Fibroblast of lung (primary cell): ENCODE measurements at regions not wholly inside any gene's neighbourhood (a gene's known extent, or its start where the extent isn't known, plus 50 kb on each side); places are given as distances from the start of the nearest gene placed in this dataset.

Experiments
- DNase-seq, 2 donors: peaks; one replicate each; pipeline versions ENCODE4 v3.0.0 to v3.0.0-alpha.2; 2010; ENCODE audit warnings: low read depth in 2 of 2
- H2AFZ ChIP-seq: 2 replicates; pipeline ENCODE4 v1.5.1; 2012; ENCODE audit warnings: low read length, control low read depth, inconsistent platforms
- H3K27ac ChIP-seq: 2 replicates; pipeline ENCODE4 v1.5.1; 2011; ENCODE audit warnings: low read length, control low read depth; ENCODE audit not compliant: insufficient read depth
- H3K27me3 ChIP-seq: 2 replicates; pipeline ENCODE4 v1.5.1; 2011; ENCODE audit warnings: mild to moderate bottlenecking, low read length; ENCODE audit not compliant: control insufficient read depth, insufficient read depth
- H3K36me3 ChIP-seq: 2 replicates; pipeline ENCODE4 v1.5.1; 2011; ENCODE audit warnings: low read length; ENCODE audit not compliant: control insufficient read depth, insufficient read depth
- H3K4me1 ChIP-seq: 2 replicates; pipeline ENCODE4 v1.5.1; 2011; ENCODE audit warnings: low read length; ENCODE audit not compliant: control insufficient read depth, insufficient read depth; ENCODE audit errors: extremely low read depth
- H3K4me2 ChIP-seq: 2 replicates; pipeline ENCODE4 v1.5.1; 2011; ENCODE audit warnings: low read length, control low read depth; ENCODE audit not compliant: insufficient read depth; ENCODE audit errors: extremely low read depth
- H3K4me3 ChIP-seq, 4 experiments: fragments of 200-600 bp in 1 of 4; sonication (generic) in 1 of 4; replicated peaks in 1 of 4; 2 replicates each; pipeline ENCODE4 v1.5.1; 2011 to 2016; ENCODE audit warnings: low read length in 4 of 4, low read depth in 3 of 4, mild to moderate bottlenecking in 3 of 4, control low read depth in 2 of 4, inconsistent platforms in 1 of 4, mixed read lengths in 1 of 4; ENCODE audit not compliant: insufficient read depth in 1 of 4; ENCODE audit errors: control extremely low read depth in 1 of 4
- H3K79me2 ChIP-seq: 2 replicates; pipeline ENCODE4 v1.5.1; 2012; ENCODE audit warnings: mild to moderate bottlenecking, low read length, inconsistent platforms; ENCODE audit not compliant: control insufficient read depth, insufficient read depth
- H3K9ac ChIP-seq: 2 replicates; pipeline ENCODE4 v1.5.1; 2011; ENCODE audit warnings: mild to moderate bottlenecking, low read length, control low read depth; ENCODE audit not compliant: insufficient read depth
- H3K9me3 ChIP-seq: 2 replicates; pipeline ENCODE4 v1.5.1; 2012; ENCODE audit warnings: low read depth, low read length; ENCODE audit not compliant: control insufficient read depth, insufficient read depth
- H4K20me1 ChIP-seq: 2 replicates; pipeline ENCODE4 v1.5.1; 2011; ENCODE audit warnings: low read length; ENCODE audit not compliant: control insufficient read depth, insufficient read depth; ENCODE audit errors: extremely low read depth
- EZH2 ChIP-seq: IDR thresholded peaks from 2 replicates; pipeline ENCODE4 v1.5.1; 2012; ENCODE audit warnings: low read length, control low read depth, mild to moderate bottlenecking; ENCODE audit errors: missing control alignments
- TF ChIP-seq, protein P1 (sequence below), 2 donors: IDR thresholded peaks in 1 of 2; conservative IDR thresholded peaks in 1 of 2; 1 replicate in 1 of 2; 2 replicates in 1 of 2; pipeline ENCODE4 v1.5.1; 2011 to 2012; ENCODE audit warnings: low read length in 2 of 2, control low read depth in 1 of 2, inconsistent platforms in 1 of 2, low read depth in 1 of 2, mild to moderate bottlenecking in 1 of 2

DNA sequence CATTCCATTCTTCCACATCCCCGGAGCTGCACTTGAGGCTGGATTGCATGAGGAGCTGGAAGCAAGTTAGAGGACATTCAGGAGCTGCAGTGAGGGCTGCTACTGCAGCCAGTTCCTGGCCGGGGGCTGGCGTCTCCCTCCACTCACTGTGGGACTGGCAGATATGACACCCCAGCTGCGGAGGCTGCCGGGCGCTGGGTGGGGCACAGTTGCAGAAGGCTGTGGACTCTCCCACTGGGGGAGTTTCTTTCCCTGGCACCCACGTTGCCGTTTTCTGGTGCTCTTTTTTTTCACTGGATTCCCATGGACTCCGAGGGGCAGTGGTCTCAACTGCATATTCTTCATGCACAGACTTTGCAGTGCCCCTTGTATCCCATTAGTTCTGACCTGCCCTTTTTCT lies 351.1 kb upstream of the AJAP1 start:
- Histone ChIP-seq H3K79me2 (no peaks in the 10 kb centered on the region), H4K20me1 (no peaks in the 10 kb centered on the region), H3K4me3 (no peak overlapping the region), H3K36me3 (no peaks in the 10 kb centered on the region), H3K9ac (no peak overlapping the region), H3K27ac (no peak overlapping the region), H3K4me2 (no peak overlapping the region), H3K9me3 (no peaks in the 10 kb centered on the region), H3K4me1 (no peaks in the 10 kb centered on the region), H3K27me3 (no peaks in the 10 kb centered on the region), H2AFZ (no peak overlapping the region)
- DNase-seq = no peak
- no peak for TF ChIP-seq EZH2
- TF ChIP-seq, protein P1, sequence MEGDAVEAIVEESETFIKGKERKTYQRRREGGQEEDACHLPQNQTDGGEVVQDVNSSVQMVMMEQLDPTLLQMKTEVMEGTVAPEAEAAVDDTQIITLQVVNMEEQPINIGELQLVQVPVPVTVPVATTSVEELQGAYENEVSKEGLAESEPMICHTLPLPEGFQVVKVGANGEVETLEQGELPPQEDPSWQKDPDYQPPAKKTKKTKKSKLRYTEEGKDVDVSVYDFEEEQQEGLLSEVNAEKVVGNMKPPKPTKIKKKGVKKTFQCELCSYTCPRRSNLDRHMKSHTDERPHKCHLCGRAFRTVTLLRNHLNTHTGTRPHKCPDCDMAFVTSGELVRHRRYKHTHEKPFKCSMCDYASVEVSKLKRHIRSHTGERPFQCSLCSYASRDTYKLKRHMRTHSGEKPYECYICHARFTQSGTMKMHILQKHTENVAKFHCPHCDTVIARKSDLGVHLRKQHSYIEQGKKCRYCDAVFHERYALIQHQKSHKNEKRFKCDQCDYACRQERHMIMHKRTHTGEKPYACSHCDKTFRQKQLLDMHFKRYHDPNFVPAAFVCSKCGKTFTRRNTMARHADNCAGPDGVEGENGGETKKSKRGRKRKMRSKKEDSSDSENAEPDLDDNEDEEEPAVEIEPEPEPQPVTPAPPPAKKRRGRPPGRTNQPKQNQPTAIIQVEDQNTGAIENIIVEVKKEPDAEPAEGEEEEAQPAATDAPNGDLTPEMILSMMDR (conservative IDR thresholded peaks at IDR 0.05 in 1 of 2, IDR thresholded peaks at IDR 0.05 in 1 of 2; ENCODE audit: low read depth in 1 of 2, low read length in 2 of 2) = no peak

DNA sequence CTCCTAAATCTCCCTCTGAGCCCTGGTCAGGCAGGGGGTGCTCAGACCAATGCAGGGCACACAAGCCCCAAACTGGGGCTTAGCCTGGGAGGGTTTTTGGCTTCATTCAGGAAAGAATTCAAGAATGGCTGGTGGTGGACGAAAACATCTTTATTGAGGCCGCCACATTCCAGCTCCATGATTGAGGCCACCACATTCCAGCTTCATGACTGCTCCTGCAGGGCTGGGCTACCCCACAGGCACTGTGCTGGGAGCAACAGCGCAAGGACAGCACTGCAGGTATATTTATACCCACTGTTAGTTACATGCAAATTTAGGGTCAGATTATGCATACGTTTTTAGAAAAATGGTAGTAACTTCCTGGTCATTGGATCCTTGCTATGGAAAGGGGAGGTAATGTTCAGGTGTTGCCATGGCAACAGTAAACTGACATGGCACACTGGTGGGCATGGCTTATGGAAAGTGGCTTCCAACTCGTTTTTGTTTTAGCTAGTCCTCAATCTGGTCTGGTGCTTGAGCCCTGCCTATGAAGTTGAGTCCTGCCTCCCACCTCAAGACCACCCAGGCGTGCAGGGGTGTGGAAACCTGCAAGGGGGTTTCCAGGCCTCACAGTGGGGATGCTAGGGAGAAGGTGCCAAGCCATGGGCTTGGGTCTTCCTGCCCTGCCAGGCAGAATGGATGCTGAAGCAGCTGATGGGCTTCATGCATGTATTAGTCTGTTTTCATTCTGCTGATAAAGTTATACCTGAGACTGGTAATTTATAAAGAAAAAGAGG lies 348.7 kb upstream of the AJAP1 start:
- Histone ChIP-seq H3K4me2 (no peak overlapping the region), H3K4me1 (no peaks in the 10 kb centered on the region), H3K4me3 (no peak overlapping the region), H3K9me3 (no peaks in the 10 kb centered on the region), H3K9ac (no peak overlapping the region), H3K79me2 (no peaks in the 10 kb centered on the region), H3K27ac (no peak overlapping the region), H3K27me3 (no peaks in the 10 kb centered on the region), H4K20me1 (no peaks in the 10 kb centered on the region), H2AFZ (no peak overlapping the region), H3K36me3 (no peaks in the 10 kb centered on the region)
- DNase-seq = no peak
- TF ChIP-seq EZH2 = no peak
- TF ChIP-seq, protein P1 (conservative IDR thresholded peaks at IDR 0.05 in 1 of 2, IDR thresholded peaks at IDR 0.05 in 1 of 2; ENCODE audit: low read depth in 1 of 2, low read length in 2 of 2) = no peak

DNA sequence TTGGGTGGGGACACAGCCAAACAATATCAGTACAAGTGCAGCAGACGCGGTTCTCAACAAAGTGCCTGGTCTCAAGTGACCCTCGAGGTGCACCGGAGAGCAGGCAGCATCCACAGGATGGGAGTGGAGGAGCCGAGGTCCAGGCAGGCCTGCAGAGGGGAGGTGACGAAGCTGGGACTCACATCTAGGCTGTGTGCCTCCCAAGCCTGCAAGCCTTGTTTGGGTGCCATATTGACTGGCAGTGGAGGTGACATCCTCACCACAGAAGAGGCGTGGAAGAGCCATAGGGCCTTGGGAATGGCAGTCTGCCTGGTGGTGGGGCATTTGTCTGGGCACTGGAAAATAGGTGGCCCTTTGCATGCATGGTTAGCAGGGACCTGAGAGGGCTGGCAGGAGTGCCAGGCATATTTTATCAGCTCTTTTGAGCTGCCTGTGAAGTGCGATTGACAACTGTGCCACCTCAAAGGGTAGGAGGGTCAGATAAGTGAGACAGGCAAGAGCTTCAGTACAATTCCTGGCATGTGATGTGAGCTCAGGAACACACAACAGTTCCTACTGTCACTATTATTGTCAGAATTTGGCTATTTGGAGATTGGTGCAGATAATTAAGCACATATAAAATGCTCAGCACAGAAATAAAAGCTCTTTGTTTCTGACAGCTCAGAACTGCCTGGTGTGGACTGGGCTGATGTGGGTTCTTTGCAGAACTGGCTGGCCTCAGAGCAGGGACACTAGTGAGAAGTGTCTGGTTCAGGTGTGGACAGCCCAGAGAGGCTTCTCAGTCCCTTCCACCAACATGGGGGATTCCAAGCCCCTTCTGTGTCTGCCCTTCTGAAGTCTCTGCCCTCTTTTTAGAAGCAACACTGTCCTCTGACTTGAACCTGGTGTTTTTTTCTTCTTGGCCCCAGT lies 347.6 kb upstream of the AJAP1 start:
- Histone ChIP-seq H3K4me3 (no peak overlapping the region), H3K4me1 (no peaks in the 10 kb centered on the region), H3K27me3 (no peaks in the 10 kb centered on the region), H4K20me1 (no peaks in the 10 kb centered on the region), H3K27ac (no peak overlapping the region), H3K9me3 (no peaks in the 10 kb centered on the region), H3K79me2 (no peaks in the 10 kb centered on the region), H3K36me3 (no peaks in the 10 kb centered on the region), H2AFZ (no peak overlapping the region), H3K4me2 (no peak overlapping the region), H3K9ac (no peak overlapping the region)
- TF ChIP-seq, protein P1 (conservative IDR thresholded peaks at IDR 0.05 in 1 of 2, IDR thresholded peaks at IDR 0.05 in 1 of 2; ENCODE audit: low read depth in 1 of 2, low read length in 2 of 2) = no peak
- no peak for TF ChIP-seq EZH2
- no peak for DNase-seq
